ENCODE measurements at regions not wholly inside any gene's neighbourhood (a gene's known extent, or its start where the extent isn't known, plus 50 kb on each side); places are given as distances from the start of the nearest gene placed in this dataset.

- peaks cover 3% of the 10 kb centered on the region for H3K9me3 Mint-ChIP-seq
- DNase-seq (ENCODE audit: low spot score) (no peak), ATAC-seq (no peak)
- H3K4me3 Mint-ChIP-seq: no peak overlapping the region
- POLR2A ChIA-PET: no interaction called here
- H3K36me3 Mint-ChIP-seq: peaks cover 7% of the 10 kb centered on the region
- H3K27me3 Mint-ChIP-seq (ENCODE audit: low read depth): peaks cover 2% of the 10 kb centered on the region; the same call in 1 of the 2 replicates
- no peak overlapping the region; the same call in 1 of the 2 replicates for H3K27ac Mint-ChIP-seq
- no peak for TF ChIP-seq ZNF219 (CRISPR knock-in tag; IDR thresholded peaks at IDR 0.05; ENCODE audit: borderline replicate concordance)
- no peak for TF ChIP-seq ZNF425 (CRISPR knock-in tag; conservative IDR thresholded peaks at IDR 0.05)
- no peak for TF ChIP-seq CREB1 (CRISPR knock-in tag; IDR thresholded peaks at IDR 0.05)
- no peak for TF ChIP-seq OVOL2 (CRISPR knock-in tag; IDR thresholded peaks at IDR 0.05; ENCODE audit: borderline replicate concordance)
- no peak for TF ChIP-seq IRF1 (CRISPR knock-in tag; IDR thresholded peaks at IDR 0.05)
- TF ChIP-seq RELA (CRISPR knock-in tag; IDR thresholded peaks at IDR 0.05; ENCODE audit: borderline replicate concordance): no peak
- TF ChIP-seq E2F1 (CRISPR knock-in tag; IDR thresholded peaks at IDR 0.05): no peak
- no peak for TF ChIP-seq USF1 (CRISPR knock-in tag; IDR thresholded peaks at IDR 0.05)
- no peak for TF ChIP-seq SMAD4 (CRISPR knock-in tag; IDR thresholded peaks at IDR 0.05)
- no peak for TF ChIP-seq AFF4 (CRISPR knock-in tag; IDR thresholded peaks at IDR 0.05; ENCODE audit: borderline replicate concordance)
- no peak for TF ChIP-seq AR (CRISPR knock-in tag; IDR thresholded peaks at IDR 0.05)
- 0 out of 2 replicates have a peak, but pooled peaks cover 2% of the 10 kb centered on the region for H3K4me1 Mint-ChIP-seq
- CTCF ChIA-PET: no interaction called here
Observed at GRCh38 chr6:170176898-170177771, 113.7 kb downstream of the DLL1 start.

All from WTC11 (cell line).